Activated T-cell treated with anti-CD3 and anti-CD28 coated beads, Interleukin-2, amount 50 U/mL, for 48 hours (primary cell): ENCODE measurements at regions not wholly inside any gene's neighbourhood (a gene's known extent, or its start where the extent isn't known, plus 50 kb on each side); places are given as distances from the start of the nearest gene placed in this dataset.

Experiments used
- DNase-seq, 2 experiments: peaks; one replicate each; pipeline ENCODE4 v3.0.0-alpha.2; 2020

DNA sequence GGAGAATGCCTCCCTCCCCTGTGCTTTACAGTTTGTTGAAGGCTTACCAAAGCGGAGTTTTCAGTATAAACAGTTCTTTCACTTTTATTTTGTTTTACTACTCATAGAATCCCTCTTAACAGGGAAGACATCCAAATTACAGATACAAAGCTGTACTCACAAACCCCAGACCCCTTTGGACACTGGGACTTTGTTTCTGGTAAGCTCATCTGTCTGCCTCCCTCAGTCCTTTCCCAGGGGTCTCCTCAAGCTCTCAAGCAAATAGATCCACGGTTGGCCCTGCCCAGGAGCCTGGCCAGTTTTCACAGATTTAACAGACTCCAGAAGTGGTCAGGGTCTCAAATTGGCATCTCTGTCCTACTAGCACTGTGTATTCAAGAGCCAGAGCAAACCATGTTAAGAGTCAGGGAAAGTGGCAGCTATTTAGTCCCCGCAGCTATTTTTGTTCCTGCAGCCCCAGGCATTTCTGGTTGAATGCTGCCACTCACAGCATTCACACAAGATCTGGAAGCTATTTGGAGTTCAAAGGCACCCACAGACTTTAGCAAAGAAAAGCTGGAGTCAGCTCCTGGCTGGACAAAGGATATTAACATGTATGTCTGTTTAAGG is 54.2 kb downstream of the TMEM100 start:
- no peak for DNase-seq

DNA sequence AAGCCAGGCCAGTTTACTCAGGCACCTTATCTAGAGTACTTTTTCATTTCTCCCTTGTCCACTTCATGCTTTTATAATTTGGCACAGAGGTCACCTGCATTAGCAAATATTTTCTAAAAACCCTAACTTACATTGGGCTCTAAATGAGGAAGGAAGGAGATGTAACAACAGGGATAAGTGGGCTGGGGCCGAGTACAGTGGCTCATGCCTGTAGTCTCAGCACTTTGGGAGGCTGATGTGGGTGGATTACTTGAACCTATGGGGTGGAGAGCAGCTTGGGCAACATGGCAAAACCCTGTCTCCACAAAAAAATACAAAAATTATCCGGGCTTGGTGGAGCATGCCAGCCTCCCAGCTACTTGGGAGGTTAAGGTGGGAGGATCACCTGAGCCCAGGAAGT is 55.9 kb downstream of the TMEM100 start:
- DNase-seq = no peak

DNA sequence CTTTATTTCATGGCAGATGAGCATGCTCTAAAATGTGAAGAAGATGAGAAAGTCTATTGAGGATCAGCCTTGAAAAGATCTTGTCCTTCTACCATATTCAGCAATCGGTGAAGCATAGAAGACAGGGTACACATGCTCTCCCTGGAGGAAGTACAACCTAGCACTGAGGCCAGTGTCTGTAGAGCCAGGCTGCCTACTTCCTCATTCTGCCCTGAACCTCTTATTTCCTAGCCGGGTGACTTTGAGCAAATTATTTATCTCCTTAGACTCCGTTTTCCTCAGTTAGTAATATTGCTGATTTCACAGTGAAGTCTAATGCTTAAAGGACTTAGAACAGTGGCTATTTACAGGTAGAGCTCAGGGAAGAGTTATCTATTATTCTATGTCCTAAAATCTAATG is 58.4 kb downstream of the TMEM100 start:
- no peak for DNase-seq

DNA sequence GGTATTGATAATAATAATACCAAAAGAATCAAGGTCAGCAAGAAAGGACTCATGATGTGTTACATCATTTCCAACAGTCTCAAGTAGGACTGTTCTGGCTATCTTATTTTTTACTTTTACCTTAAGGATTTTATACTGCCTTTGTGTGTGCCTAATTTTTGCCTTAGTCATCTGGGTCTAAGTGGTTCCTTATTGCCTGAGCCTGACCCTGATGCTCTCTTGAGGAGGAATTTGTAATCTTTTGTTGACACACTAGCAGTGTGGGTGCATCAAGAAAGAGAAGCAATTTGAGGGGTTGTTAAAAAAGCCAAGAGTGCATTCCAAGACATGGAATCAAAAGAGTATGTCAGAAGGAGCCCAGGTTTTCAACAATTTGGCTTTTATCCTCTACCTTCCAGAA is 59.3 kb downstream of the TMEM100 start:
- DNase-seq = no peak

DNA sequence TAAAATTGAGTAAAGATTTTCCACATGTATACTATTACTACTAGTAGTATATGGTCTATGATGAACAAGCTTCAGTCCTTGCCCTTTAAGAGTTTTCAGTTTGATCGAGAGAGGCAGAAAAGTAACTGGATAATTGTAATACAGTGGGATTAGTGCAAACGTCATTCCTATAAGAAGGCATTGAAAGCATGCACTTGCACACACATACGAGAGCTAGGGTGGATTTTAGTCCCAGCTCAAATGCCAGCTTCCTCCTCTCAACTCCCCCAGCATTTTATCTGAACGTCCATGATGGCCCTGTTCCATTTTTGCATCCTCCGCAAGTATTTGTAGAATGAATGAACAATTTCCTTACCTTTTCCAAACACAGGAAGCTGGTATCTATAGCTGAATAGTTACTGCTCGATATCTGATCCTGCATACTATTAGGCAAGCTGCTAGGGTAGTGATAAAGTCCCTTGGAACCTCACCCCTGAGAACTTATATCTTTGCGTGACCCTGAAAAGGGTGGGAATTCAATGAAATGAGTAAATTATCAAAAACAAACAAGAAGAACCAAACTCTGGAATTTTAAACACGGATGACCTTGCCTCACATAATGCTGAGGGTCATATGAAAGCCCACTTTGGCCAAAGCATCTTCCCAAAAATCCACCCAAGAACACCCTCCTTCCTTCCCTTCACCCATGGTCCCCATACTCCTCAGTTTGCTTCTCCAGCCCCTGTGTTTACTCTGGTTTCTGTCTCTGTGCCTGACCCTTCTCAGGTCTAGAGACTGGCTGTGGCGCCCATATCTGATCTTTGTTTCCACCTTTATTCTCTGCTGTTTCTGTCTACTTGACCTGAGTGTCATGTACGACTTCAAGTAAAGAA is 60.5 kb downstream of the TMEM100 start:
- no peak for DNase-seq

DNA sequence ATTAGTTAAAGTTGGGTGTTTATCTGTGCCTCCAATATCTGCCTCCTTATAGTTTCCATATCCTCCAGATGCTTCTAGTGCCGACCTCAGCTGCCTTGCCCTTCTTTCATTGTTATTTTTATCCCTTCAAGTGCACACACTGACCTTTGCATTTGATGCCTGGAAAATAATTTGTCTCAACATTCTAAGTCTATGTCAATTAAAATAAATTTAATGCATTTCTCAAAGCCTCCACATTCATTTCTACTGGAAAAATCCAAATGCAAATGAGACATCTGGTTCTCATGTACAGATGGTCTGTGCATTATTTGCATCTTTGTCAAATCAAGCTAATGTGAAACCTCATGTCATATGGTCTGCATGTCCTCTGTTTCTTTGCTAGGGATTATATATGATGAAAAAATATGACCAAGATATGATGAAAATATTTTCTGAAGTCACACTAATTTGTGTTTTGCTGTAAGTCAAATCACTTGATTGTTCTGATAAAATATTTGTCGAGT is 61.4 kb downstream of the TMEM100 start:
- no peak for DNase-seq

DNA sequence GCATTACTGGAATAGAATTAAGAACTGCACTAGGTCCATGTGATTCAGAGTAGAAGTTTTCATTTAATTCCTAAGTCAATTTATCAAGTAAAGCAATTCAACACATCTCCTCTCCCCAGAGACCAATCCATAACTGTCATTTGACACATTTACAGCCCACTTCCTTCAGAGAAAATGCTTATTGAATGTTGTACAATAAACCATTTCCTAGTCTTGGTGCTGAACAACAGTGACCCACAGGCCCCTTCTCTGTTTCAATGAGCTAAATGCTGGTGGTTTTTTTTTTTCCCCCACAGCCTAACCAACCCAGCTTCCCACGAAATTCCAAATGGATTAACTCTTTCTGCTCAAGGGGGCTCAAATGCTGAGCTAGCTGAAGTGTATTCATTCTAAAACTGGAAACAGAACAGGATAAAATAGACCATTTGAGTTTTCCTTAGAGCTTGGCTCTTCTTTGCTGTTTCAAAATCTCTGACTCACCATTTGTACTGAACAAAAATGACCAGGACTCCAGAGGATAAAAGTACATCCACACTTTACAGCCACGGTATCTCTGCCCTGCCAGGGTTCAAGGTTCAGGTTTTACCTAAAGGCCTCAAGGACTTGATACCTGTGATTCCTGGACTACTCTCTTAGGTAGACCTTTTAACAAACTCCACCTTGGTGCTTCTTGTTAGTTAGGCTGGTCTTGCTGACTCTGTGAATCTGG is 62.3 kb downstream of the TMEM100 start:
- DNase-seq = no peak

DNA sequence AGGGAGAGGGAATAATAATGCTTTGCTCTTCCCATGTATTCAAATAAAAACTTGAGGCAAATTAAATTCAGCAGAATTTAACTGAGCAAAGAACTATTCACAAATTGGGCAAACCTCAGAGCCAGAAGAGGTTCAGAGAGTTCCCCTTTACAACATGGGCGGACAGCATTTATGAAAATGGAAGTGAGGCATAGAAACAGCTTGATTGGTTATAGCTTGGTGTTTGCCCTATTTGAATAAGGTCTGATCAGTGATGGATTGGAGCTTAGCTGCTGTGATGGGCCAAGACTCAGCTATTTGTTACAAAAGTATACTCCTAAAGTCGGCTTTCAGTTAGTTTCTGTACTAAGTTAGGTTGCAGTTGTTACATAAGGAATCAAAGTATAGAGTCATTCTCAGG is 63.0 kb downstream of the TMEM100 start:
- DNase-seq = no peak

DNA sequence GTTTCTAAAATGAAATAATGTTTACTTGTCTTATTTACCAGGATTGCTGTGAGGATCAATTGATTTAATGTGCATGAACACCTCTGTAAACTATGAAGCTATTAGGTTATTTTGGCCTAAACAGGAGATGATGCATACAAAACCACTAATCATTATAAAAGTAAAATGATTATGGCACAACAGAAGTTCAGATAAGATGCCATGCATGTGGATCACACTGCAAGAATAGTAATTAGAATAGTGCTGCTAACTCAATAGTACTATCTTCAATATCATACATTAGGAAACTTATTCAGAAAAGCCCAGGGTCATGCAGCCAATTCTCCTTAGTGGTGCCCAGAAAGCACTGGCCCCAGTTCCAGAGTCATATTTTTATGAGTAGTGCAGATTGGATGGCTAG is 66.9 kb downstream of the TMEM100 start:
- DNase-seq = no peak

DNA sequence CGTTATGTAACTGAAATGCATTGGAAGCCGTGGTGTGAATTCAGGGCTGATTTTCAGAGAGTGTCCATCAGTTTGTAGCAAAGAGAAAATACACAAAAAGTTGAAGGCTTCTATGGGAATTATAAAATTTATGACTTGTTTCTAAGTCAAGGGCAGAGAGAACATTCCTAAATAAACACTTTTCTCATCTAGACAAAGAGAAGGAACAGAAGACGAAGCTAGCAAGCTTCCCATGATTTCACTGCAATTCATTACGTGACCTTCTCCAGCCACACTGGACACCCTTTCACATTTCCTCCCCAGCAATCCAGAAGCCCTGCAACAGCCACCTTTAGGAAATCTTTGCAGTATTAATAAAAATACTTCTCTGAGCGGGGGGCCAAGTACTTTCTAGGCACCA is 67.8 kb downstream of the TMEM100 start:
- DNase-seq = no peak

DNA sequence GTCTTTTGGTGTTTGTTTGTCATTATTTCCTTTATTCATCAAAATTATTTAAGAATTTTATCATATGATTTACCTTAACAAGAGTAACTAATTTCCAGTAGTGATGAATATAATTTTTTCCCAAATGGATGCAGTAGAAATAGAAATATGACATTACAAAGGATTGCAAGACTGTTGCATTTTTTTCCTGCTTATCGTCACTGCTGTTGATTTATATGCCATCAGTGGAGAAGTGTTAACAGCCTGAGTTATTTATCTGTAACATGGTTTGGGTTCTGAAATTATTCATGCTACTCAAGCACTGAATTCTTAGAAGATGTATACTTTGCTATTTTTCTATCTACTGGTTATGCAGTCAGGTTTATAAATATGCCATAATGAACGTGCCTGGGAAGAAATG is 68.6 kb downstream of the TMEM100 start:
- DNase-seq = no peak

DNA sequence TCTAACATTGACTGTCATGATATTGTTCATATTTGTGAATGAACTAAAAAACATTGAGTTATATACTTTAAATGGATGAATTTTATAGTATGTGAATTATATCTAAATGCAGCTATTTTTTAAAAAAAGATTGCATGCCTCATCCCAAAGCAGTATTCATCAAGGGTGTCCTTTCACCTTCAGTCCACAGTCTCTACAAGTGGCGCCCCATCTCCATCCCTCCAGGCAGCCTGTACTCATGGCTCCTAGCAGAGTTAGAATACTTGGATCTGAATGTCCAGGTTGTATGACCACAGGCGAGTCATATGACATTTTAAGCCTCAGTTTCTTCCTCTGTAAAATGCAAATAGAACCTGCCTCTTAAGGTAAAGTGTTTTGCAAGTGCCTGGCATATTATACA is 69.8 kb downstream of the TMEM100 start:
- DNase-seq = no peak

DNA sequence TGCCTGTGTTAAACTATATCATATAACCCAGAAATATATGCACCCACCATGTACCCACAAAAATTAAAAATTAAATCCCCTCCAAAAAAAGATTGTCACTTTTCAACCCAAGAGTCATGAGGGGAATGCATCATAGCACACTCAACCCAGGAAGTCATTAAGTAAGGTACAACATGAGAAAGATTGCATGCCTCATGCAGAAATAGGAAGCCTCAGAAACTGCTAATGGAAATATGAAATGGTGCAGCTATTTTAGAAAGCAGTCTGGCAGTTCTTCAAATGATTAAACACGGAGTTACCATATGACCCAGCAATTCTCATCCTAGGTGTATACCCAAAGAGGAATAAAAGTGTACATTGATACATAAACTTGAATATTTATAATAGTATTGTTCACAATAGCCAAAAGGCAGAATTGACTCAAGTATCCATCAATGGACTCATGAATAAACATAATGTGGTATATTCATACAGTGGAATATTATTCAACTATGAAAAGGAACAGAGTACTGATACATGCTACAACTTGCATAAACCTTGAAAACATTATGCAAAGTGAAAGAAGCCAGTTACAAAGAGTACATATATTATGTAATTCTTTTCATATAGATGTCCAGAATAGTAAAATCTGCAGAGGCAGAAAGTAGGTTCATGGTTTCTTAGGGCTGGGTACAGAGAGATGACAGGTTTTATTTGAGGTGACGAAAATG is 70.4 kb downstream of the TMEM100 start:
- DNase-seq = no peak

DNA sequence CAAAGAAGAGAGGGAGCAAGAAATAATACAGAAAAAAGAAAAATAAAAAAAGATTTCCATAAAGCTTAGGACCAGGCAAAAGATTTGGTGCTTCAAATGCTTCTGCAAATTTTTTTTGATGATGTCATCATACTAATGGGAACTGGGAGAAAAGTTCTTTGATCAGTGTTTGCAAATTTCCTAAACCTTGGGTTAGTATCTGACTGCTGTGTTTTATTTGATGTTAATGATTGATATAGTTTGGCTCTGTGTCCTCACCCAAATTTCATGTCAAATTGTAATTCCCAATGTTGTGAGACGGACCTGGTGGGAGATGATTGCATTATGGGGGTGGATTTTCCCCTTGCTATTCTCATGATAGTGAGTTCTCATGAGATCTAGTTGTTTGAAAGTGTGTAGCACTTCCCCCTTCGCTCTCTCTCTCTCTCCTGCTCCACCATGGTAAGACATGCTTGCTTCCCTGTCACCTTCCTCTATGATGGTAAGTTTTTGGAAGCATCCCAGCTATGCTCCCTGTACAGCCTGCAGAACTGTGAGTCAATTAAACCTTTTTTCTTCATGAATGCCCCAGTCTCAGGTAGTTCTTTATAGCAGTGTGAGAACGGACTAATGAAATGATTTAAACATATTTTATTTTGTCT is 72.6 kb downstream of the TMEM100 start:
- DNase-seq = no peak

DNA sequence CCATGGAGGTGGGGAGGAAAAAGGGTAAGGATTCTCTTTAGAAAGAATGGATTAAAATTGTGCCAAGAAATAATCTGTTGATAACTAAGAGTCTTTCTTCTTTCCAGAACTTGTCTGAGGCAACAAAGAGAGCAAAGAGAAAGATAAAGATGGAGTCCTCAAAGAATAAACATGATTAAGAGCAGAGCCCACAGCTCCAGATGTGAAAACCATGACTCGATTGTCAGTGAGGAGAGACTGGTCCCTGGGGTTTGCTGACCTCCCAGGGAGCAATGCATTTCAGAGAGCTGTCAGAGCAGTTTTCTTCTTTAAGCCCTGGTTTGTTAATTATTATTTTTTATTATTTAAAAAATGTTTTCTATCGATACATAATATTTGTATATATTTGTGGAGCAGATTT is 74.6 kb downstream of the TMEM100 start:
- no peak for DNase-seq

DNA sequence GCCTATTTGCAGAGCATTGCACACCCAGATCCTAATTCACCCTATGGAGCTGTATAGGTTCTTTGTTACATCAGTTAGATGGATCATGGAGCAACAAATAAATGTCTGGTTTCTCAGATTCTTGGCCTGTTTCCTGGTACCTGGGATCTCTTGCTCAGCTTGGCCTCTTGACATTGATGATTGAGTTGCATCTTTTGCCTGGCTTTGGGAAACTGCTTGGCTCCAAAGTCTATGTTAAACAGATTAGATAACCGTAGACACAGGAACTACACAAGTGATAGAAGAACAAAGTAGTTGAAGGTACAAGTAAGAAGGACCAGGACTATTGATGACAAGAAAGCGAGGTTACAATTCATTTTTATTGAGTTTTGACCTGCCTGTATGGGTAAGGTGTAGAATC is 77.3 kb downstream of the TMEM100 start:
- no peak for DNase-seq

DNA sequence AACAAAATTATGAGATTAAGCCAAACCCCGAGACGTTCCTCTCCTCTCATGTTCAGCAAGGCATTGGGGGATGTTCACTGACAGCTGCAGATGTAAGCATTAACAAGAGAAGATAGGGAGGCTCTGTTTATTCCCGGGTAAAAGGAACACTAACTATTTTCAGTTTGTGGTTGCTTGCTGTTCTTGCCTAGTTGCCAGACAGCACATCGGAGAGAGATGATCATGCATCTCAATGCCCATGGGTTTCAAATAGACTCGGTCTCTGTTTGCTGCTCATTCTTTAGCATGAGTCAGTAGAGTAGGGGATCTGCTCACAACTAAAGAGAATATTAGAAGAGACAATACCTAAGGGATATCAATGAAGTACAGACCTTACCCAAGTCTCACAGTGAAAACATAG is 78.3 kb downstream of the TMEM100 start:
- no peak for DNase-seq

DNA sequence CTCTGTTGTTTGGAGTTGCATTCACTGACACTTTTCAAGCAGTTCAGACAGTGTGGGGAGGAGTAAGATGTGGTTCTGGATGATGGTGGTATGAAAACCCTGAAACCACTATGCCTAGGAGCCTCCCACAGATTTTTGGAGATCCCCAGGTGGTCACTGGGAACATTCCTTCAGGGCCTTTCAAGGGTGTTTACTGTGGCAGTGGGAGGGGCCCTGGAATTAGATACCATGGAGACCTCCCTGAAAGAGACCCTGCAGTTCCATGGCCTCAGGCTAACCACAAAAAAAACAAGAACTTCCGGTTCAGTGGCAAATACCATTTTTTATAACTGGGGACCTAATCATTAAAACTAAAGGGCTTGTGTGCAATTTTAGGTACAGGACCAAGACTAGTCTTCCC is 79.9 kb downstream of the TMEM100 start:
- DNase-seq = no peak

DNA sequence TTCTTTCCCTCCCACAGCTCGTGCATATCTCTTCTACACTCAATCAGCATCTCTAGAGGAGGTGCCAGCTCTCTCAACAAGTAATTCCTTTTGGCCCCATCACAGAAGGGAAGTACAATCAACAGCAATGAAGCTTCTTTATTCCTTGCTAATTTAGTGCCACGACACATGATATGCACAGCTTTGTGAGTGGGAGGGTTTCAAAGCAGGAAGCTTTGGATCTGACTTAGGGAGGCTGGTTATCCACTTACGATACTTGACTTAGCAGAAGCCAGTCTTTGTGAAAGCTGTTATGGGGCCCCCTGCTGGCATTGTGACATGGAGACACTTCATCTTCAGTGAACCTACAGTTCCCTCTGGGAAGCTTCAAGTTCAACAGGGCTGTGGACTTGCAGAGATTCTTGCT is 81.0 kb downstream of the TMEM100 start:
- peak; percentile 52 to 56 for DNase-seq

DNA sequence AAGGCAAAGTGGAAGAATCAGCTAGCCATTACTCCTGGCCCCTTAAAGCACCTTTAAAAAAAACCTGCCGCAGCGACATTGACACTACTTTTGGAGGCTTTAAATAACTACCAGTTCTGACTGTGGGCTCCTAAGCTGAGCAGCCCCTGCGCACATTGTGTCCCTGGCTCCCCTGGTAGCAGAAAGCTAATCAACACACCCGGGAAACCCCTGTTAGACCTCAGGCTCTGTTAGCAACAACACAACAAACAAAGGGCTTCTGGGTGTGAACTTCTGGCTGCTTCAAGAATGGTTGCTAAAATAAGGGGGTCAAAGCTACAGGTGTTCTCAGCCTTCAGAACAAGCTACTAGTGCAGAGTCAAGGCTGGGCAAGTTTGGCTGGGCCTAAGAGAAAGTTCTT is 83.6 kb downstream of the TMEM100 start:
- DNase-seq = no peak

DNA sequence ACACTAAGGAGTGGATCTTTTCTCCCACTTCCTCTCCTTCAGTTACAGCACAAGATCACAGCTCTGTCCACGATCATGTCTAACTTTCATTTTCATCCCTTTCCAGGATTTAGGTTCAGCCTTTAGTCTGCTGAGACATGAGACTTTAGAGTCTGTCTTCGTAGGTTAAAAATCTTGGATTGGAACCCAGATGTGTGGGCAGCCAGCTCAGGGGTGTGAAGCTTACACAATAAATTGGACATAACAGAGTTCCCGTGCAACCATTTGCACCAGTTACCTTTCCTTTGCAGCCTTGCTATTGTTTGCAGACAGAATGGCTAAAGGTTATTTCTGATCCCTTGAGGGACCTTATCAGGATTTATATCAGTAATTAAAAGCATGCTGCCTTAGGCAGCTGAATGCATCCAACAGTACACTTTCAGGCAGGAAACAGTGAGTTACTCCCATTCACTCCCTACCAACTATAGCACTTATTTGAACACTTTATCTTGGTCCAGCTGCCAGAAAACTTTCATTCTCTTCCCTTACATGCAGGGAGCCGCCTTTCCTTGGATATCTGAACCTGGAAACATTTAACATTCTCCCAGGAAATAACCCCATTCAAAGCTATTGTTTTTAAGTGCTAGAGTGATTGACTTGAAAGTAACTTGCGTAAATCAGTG is 87.3 kb downstream of the TMEM100 start:
- DNase-seq = no peak

DNA sequence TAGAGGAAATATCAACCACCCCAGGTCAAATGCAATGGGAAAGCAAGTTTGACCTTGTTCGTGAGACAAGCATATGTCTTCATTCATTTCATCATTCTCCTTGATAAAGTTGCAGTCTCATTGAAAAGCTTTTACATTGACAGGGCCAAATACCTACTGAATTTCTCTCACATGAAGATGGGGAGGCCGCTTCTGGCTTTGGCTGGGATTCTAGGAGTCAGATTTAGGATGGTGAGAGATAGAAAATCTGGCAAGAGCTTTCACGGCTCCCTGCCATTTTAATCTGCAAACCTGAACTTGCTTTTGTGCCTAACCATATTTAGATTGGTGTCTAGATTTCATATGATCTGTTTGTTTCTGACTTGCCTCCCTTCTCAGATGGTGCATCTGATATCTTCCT is 88.0 kb downstream of the TMEM100 start:
- no peak for DNase-seq
